HG03103 (cell line): ENCODE measurements at regions not wholly inside any gene's neighbourhood (a gene's known extent, or its start where the extent isn't known, plus 50 kb on each side); places are given as distances from the start of the nearest gene placed in this dataset.

Experiments used
- ATAC-seq: cut with Tn5 transposase; IDR thresholded peaks from one replicate; pipeline ENCODE4 v1.9.1; 2021; ENCODE audit warnings: low read depth; ENCODE audit not compliant: unreplicated experiment

GRCh38 chr18:57991552-57991951 lies 52.5 kb upstream of the NEDD4L start:
- no peak for ATAC-seq

DNA sequence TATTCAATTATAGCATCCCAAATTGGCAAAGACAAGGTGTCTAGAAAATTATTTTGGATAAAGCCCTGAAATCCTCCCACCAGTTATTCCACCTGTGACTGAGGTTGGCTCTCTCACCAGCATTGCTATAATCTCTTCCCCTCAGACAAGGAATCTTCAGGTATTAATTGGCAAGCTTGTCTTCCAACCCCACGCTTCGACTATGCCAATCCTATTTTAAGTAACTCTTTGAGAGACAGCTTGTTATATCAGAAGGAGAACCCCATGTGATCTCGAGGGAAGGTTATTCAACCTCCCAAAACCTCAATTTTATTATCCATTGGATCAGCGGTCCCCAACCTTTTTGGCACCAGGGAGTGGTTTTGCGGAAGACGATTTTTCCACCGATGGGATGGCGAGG lies 54.5 kb upstream of the NEDD4L start:
- no peak for ATAC-seq

DNA sequence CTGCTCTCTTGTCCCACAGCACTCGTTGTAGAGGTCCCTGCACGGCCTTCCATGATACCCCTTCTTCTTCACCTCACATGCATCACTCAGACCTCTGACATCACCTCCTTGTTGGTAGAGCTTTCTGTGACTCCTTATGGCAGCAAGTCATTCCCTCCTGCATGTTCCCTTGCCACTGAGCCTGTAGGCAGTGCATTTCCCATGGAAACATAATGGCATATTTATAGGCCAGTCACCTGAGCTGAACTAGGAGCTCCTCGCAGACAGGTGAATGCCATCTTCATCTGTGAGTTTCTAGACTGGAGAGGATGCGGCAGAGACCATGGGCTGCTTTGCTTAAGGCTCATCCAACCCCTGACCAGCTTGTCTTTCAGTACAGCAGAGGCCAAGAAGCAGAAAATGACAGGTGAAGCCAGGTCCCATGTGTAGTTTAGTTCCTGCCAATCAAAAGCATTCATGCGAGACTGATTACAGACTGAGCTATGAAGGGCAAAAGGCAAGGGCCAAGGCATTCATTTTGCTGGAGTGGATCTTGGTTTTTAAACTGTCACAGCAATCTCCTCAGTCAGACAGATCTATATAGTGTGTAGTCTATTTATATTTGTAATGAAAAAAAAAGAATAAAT lies 59.4 kb upstream of the NEDD4L start:
- ATAC-seq = no peak

DNA sequence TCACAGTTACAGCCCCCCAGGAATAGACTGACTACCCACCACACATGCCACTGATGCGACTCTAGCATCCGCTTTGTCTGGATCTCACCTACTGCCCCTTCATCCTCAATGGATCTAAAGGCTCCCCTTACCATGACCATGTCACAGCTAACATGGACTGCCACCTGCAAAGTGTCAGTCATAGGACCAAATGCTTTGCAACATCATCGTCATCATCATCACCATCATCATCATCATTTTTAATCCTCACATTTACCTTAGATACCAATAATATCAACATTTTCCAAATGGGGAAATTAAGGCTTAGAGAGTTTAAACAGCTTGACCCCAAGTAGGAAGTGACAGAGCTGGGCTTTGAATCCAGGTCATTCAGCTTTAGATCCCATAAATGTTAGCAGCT lies 60.1 kb upstream of the NEDD4L start:
- ATAC-seq = no peak

DNA sequence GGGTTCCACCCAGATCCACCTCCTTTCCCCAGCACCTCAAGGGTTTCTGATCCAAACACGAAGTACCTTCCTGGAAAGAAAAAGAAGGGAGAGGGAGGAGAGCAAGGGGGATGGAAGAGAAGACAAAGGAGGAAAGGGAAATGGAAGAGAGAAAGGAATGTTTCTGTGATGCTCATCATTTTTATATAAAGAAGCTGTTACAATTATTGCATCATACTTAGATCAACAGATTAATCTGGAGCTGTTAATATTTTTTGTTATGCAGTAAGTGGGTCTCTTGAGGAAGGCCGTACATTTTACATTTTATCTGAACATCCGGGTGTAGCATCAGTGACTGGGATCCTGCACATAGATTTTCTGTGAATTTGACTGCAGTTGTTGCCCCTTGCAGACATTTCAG lies 60.6 kb upstream of the NEDD4L start:
- no peak for ATAC-seq

- no peak for ATAC-seq
These were observed 61.5 kb upstream of the NEDD4L start for GRCh38 chr18:57982372-57983021.

GRCh38 chr18:57981308-57982028 lies 62.6 kb upstream of the NEDD4L start:
- ATAC-seq = no peak

GRCh38 chr18:57980573-57981307 lies 63.3 kb upstream of the NEDD4L start:
- no peak for ATAC-seq

GRCh38 chr18:57976230-57976773 lies 67.7 kb upstream of the NEDD4L start:
- ATAC-seq = no peak

DNA sequence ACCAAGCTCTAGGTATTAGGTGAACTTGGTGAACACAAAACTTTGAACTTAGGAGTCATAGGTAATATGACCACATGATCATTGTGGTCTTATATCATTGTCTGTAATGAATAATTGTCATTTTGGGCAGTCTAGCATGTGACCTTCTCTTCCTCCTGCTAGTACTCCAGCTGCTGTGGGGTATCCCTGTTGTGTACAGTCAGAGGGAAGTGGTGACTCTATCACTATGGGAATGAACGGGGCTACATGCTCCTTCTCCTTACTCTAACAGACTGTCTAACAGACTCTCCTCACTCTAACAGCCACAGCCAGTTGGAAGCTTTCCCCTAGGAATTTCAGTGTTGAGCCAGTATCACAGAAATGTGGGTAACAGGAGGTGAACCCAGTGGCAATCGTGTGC lies 68.2 kb upstream of the NEDD4L start:
- ATAC-seq = no peak

- no peak for ATAC-seq
These were observed 69.3 kb upstream of the NEDD4L start for GRCh38 chr18:57974585-57975265.

GRCh38 chr18:57973889-57974288 lies 70.1 kb upstream of the NEDD4L start:
- no peak for ATAC-seq

GRCh38 chr18:57970356-57971095 lies 73.5 kb upstream of the NEDD4L start:
- no peak for ATAC-seq

DNA sequence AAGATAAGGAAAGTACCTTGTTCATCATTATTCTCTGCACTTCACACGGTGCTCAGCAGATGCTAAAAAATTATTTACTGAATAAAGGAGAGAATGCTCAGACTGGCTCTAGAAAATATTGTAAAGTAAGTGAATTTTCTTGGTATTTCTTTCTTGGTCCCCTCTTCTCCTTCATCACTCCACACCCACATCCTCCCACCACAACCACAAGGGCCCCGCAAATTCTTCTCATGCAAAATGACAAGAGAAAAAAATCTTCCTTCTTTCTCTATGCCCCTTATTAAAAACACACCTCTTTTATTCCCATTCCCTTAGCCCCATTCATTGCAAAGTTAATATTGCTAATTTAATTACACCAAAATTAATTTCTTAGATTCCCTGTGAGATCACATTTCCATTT lies 74.2 kb upstream of the NEDD4L start:
- ATAC-seq = no peak

DNA sequence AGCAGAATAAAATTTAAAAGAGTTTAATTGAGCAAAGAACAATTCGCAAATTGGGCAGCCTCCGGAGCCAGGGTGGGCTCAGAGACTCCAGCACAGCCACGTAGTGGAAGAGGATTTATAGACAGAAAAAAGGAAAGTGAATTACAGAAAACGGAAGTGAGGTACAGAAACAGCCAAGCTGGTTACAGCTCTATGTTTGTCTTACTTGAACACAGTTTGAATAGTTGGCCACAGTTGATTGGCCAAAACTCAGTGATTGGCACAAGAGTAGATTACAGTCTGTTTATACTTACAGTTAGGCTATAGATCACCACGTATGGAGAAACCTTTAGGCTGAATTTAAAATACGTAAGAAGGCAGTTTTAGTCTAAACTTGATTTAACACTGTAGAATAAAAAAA lies 78.8 kb upstream of the NEDD4L start:
- ATAC-seq = no peak

DNA sequence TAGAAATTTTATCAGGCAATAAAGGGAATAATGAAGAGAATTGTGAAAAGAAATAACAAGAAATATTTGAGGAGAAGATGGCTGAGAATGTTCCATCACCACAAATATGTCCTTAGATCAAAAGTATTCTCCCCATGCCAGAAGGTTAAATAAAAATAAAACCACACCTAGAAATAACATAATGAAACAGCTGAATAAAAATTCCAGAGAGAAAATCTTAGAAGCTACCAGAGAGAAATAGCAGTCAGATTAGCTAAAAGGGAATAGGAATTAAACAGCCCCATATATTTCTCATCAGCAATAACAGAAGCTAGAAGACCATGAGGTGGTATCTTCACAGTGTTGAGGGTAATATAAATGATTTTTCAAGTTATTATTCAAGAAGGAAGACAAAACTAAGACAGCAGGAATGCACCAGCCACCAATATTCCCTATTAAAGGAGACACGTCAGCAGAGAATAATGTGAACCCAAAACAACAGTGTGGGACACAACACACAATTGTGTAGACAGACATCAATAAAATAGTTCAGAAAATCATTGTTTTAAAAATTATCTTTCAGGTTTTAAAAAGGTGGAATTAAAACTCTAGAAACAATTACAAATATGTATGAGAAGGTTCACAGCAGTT lies 82.0 kb upstream of the NEDD4L start:
- no peak for ATAC-seq

GRCh38 chr18:57961411-57961810 lies 82.6 kb upstream of the NEDD4L start:
- no peak for ATAC-seq

- ATAC-seq = no peak
These were observed 84.7 kb upstream of the NEDD4L start for GRCh38 chr18:57959278-57959677.

- no peak for ATAC-seq
These were observed 86.8 kb upstream of the NEDD4L start for GRCh38 chr18:57957210-57957609.
